Natural killer cell (primary cell): ENCODE measurements at regions not wholly inside any gene's neighbourhood (a gene's known extent, or its start where the extent isn't known, plus 50 kb on each side); places are given as distances from the start of the nearest gene placed in this dataset.

ENCODE experiments used
- ATAC-seq, 3 donors: fragments of 150-1000 bp in 2 of 3; fragments of 200-7000 bp in 1 of 3; cut with Tn5 transposase; 1 replicate in 1 of 3; 2 replicates in 2 of 3; pipeline ENCODE4 v1.10.0; 2021; ENCODE audit warnings: mild to moderate bottlenecking in 2 of 3, moderate library complexity in 2 of 3
- DNase-seq, 2 donors: peaks; one replicate each; pipeline versions ENCODE4 v3.0.0 to v3.0.0-alpha.2; 2013 to 2021; ENCODE audit warnings: mixed read lengths in 1 of 2
- H3K27ac ChIP-seq: one replicate; pipeline ENCODE4 v1.5.1; 2013; ENCODE audit warnings: mild to moderate bottlenecking, low read length
- H3K27me3 ChIP-seq: one replicate; pipeline ENCODE4 v1.6.1; 2013; ENCODE audit warnings: low read length; ENCODE audit not compliant: control insufficient read depth, insufficient read depth
- H3K36me3 ChIP-seq: one replicate; pipeline ENCODE4 v1.6.1; 2013; ENCODE audit warnings: low read length; ENCODE audit not compliant: control insufficient read depth, insufficient read depth
- H3K4me1 ChIP-seq: one replicate; pipeline ENCODE4 v1.6.1; 2013; ENCODE audit warnings: low read length; ENCODE audit not compliant: control insufficient read depth, insufficient read depth
- H3K4me3 ChIP-seq: one replicate; pipeline ENCODE4 v1.5.1; 2013; ENCODE audit warnings: low read length
- H3K9me3 ChIP-seq: one replicate; pipeline ENCODE4 v1.6.1; 2013; ENCODE audit warnings: low read length; ENCODE audit not compliant: control insufficient read depth, insufficient read depth
- H3K27ac Mint-ChIP-seq, 2 donors: one replicate each; pipeline ENCODE4 v1.8.0; 2022; ENCODE audit warnings: mild to moderate bottlenecking in 2 of 2, mixed read lengths in 2 of 2, moderate library complexity in 1 of 2
- H3K27me3 Mint-ChIP-seq, 2 donors: one replicate each; pipeline ENCODE4 v1.8.0; 2022; ENCODE audit warnings: low read depth in 2 of 2, mixed read lengths in 2 of 2
- H3K36me3 Mint-ChIP-seq: one replicate; pipeline ENCODE4 v1.8.0; 2022; ENCODE audit warnings: mixed read lengths
- H3K4me1 Mint-ChIP-seq, 2 donors: one replicate each; pipeline ENCODE4 v1.8.0; 2022; ENCODE audit warnings: mixed read lengths in 2 of 2
- H3K4me3 Mint-ChIP-seq: one replicate; pipeline ENCODE4 v1.8.0; 2022; ENCODE audit warnings: mild to moderate bottlenecking, moderate library complexity, mixed read lengths
- H3K9me3 Mint-ChIP-seq, 2 donors: one replicate each; pipeline ENCODE4 v1.8.0; 2022; ENCODE audit warnings: mixed read lengths in 2 of 2
- CTCF ChIP-seq: fragments of 200-600 bp; IDR thresholded peaks from one replicate; pipeline ENCODE4 v1.8.0; 2022; ENCODE audit warnings: antibody characterized with exemption
- WGBS: methylation state at CpG from one replicate; pipeline ENCODE4 v1.1.7; 2013; ENCODE audit warnings: missing lambda C conversion rate; ENCODE audit not compliant: insufficient coverage; 5-methylcytosine and 5-hydroxymethylcytosine counted together
- intact Hi-C: fragments of 100-400 bp; cut with micrococcal nuclease; formaldehyde crosslinking; loops from one replicate; pipeline ENCODE4 v1.14.2; 2022

- Histone ChIP-seq H3K4me1 (no peaks in the 10 kb centered on the region), H3K9me3 (no peaks in the 10 kb centered on the region), H3K27ac (no peak overlapping the region), H3K36me3 (no peaks in the 10 kb centered on the region), H3K27me3 (no peaks in the 10 kb centered on the region), H3K4me3 (no peak overlapping the region)
- ATAC-seq: no peak
- Mint-ChIP-seq H3K4me3 (no peak overlapping the region), H3K27ac (no peak overlapping the region), H3K36me3 (no peaks in the 10 kb centered on the region), H3K27me3 (no peaks in the 10 kb centered on the region), H3K9me3 (peaks cover 2 to 5% of the 10 kb centered on the region in 2 donors), H3K4me1 (no peaks in the 10 kb centered on the region)
- intact Hi-C loops: no loop called here
- no peak for TF ChIP-seq CTCF
- no peak for DNase-seq
- WGBS: 94% methylated on average over 1 of the region's 2 CpGs
These were observed 206.1 kb upstream of the PHYHIPL start for GRCh38 chr10:58970160-58970915.

- no peak overlapping the region for H3K27ac Mint-ChIP-seq
- no peak for DNase-seq
- peaks cover 2 to 5% of the 10 kb centered on the region in 2 donors for H3K9me3 Mint-ChIP-seq
- no peaks in the 10 kb centered on the region for H3K27me3 Mint-ChIP-seq
- Histone ChIP-seq H3K27ac (no peak overlapping the region), H3K36me3 (no peaks in the 10 kb centered on the region), H3K4me3 (no peak overlapping the region), H3K4me1 (no peaks in the 10 kb centered on the region), H3K27me3 (no peaks in the 10 kb centered on the region), H3K9me3 (no peaks in the 10 kb centered on the region)
- TF ChIP-seq CTCF: no peak
- no peak overlapping the region for H3K4me3 Mint-ChIP-seq
- no peaks in the 10 kb centered on the region for H3K4me1 Mint-ChIP-seq
- H3K36me3 Mint-ChIP-seq: no peaks in the 10 kb centered on the region
- ATAC-seq: no peak
- intact Hi-C loops: no loop called here
These were observed 205.2 kb upstream of the PHYHIPL start for GRCh38 chr10:58971211-58971610.

GRCh38 chr10:58971796-58972491 is 204.5 kb upstream of the PHYHIPL start:
- Histone ChIP-seq H3K4me1 (no peaks in the 10 kb centered on the region), H3K9me3 (no peaks in the 10 kb centered on the region), H3K27me3 (no peaks in the 10 kb centered on the region), H3K36me3 (no peaks in the 10 kb centered on the region), H3K4me3 (no peak overlapping the region), H3K27ac (no peak overlapping the region)
- WGBS: 83% methylated on average over 2 of the region's 2 CpGs
- H3K4me1 Mint-ChIP-seq: no peaks in the 10 kb centered on the region
- DNase-seq (no peak), ATAC-seq (no peak)
- H3K27me3 Mint-ChIP-seq: no peaks in the 10 kb centered on the region
- H3K9me3 Mint-ChIP-seq: peaks cover 2 to 5% of the 10 kb centered on the region in 2 donors
- H3K4me3 Mint-ChIP-seq: no peak overlapping the region
- intact Hi-C loops: no loop called here
- TF ChIP-seq CTCF: no peak
- H3K27ac Mint-ChIP-seq: no peak overlapping the region
- H3K36me3 Mint-ChIP-seq: no peaks in the 10 kb centered on the region
